ENCODE measurements at regions not wholly inside any gene's neighbourhood (a gene's known extent, or its start where the extent isn't known, plus 50 kb on each side); places are given as distances from the start of the nearest gene placed in this dataset.
"Not testable (repeated sequence)": the region's sequence is repeated elsewhere in the genome, so short reads cannot be mapped to it uniquely, and the experiment has no call there.

- TF ChIP-seq NR2F1 (CRISPR knock-in tag; IDR thresholded peaks at IDR 0.05) (no peak), ZNF430 (CRISPR knock-in tag; IDR thresholded peaks at IDR 0.05) (no peak), ZFP82 (CRISPR knock-in tag; IDR thresholded peaks at IDR 0.05; ENCODE audit: borderline replicate concordance) (no peak), ZNF670 (CRISPR knock-in tag; IDR thresholded peaks at IDR 0.05; ENCODE audit: borderline replicate concordance) (no peak), FOXA1 (IDR thresholded peaks at IDR 0.05) (no peak), FOXA1 (CRISPR knock-in tag; IDR thresholded peaks at IDR 0.05) (no peak), ZNF432 (CRISPR knock-in tag; IDR thresholded peaks at IDR 0.05; ENCODE audit: borderline replicate concordance) (no peak)
- no peak for ATAC-seq
- H3K4me3 ChIP-seq (replicated peaks in 1 of 3; ENCODE audit: insufficient read depth in 1 of 3, low read depth in 2 of 3, low read length in 3 of 3) = no peak overlapping the region
- H3K4me1 ChIP-seq (ENCODE audit: insufficient read depth, low read length) = no peaks in the 10 kb centered on the region
- DNase-seq (ENCODE audit: low spot score) = no peak
- H4K20me1 ChIP-seq (ENCODE audit: insufficient read depth, low read length) = no peaks in the 10 kb centered on the region
- BruUV-seq (replicated peaks) = no TSS peak
- ChIA-PET POLR2A (no interaction called here), CTCF (ENCODE audit: low intra/inter-chr PET ratio, low total read pairs) (no interaction called here)
- H3K4me2 ChIP-seq (ENCODE audit: low read depth, low read length) = no peak overlapping the region
- no peak overlapping the region for H3K9ac ChIP-seq (ENCODE audit: insufficient read depth, low read depth, low read length)
- intact Hi-C loops (cut with micrococcal nuclease; ENCODE audit: unreplicated experiment) (no loop called here), in situ Hi-C loops (cut with HindIII; ENCODE audit: extremely low pct_ligation_motif_present, low pct_unique_long_range_greater_than_20kb) (no loop called here)
- H3K9me3 ChIP-seq (ENCODE audit: low read length) = no peaks in the 10 kb centered on the region
- no peak overlapping the region for H2AFZ ChIP-seq (ENCODE audit: low read length)
- no peaks in the 10 kb centered on the region for H3K36me3 ChIP-seq (replicated peaks in 1 of 2; ENCODE audit: control insufficient read depth in 1 of 2, insufficient read depth in 2 of 2, low read length in 2 of 2)
- peaks cover 1 to 12% of the 10 kb centered on the region in 2 experiments; a peak in 2 of 5 replicates for H3K27me3 ChIP-seq (ENCODE audit: control insufficient read depth in 1 of 2, insufficient read depth in 2 of 2, low read length in 2 of 2)
- FAIRE-seq = no peak
- no peaks in the 10 kb centered on the region for H3K79me2 ChIP-seq (ENCODE audit: insufficient read depth, low read length)
- WGBS (ENCODE audit: low lambda C conversion rate) = 33% methylated on average over 1 of the region's 1 CpG
- H3K27ac ChIP-seq (ENCODE audit: extremely low read length, insufficient read depth, low read length) = no peak overlapping the region
Measured at GRCh38 chr7:142563470-142563869, 185.8 kb upstream of the PRSS1 start.

- Histone ChIP-seq H3K4me3 (replicated peaks in 1 of 3; ENCODE audit: insufficient read depth in 1 of 3, low read depth in 2 of 3, low read length in 3 of 3) (no peak overlapping the region), H3K27me3 (ENCODE audit: control insufficient read depth in 1 of 2, insufficient read depth in 2 of 2, low read length in 2 of 2) (peaks cover 1 to 11% of the 10 kb centered on the region in 2 experiments; a peak in 2 of 5 replicates), H3K9me3 (ENCODE audit: low read length) (no peaks in the 10 kb centered on the region), H4K20me1 (ENCODE audit: insufficient read depth, low read length) (no peaks in the 10 kb centered on the region), H2AFZ (ENCODE audit: low read length) (no peak overlapping the region), H3K27ac (ENCODE audit: extremely low read length, insufficient read depth, low read length) (no peak overlapping the region), H3K4me2 (ENCODE audit: low read depth, low read length) (no peak overlapping the region), H3K79me2 (ENCODE audit: insufficient read depth, low read length) (no peaks in the 10 kb centered on the region), H3K9ac (ENCODE audit: insufficient read depth, low read depth, low read length) (no peak overlapping the region), H3K36me3 (replicated peaks in 1 of 2; ENCODE audit: control insufficient read depth in 1 of 2, insufficient read depth in 2 of 2, low read length in 2 of 2) (no peaks in the 10 kb centered on the region), H3K4me1 (ENCODE audit: insufficient read depth, low read length) (no peaks in the 10 kb centered on the region)
- ChIA-PET POLR2A (no interaction called here), CTCF (ENCODE audit: low intra/inter-chr PET ratio, low total read pairs) (no interaction called here)
- FAIRE-seq (no peak), ATAC-seq (no peak), DNase-seq (ENCODE audit: low spot score) (no peak)
- 0% methylated on average over 1 of the region's 1 CpG for WGBS (ENCODE audit: low lambda C conversion rate)
- in situ Hi-C loops (cut with HindIII; ENCODE audit: extremely low pct_ligation_motif_present, low pct_unique_long_range_greater_than_20kb) (no loop called here), intact Hi-C loops (cut with micrococcal nuclease; ENCODE audit: unreplicated experiment) (no loop called here)
- TF ChIP-seq KDM5B (CRISPR knock-in tag; IDR thresholded peaks at IDR 0.05; ENCODE audit: borderline replicate concordance) (no peak), SRF (IDR thresholded peaks at IDR 0.05; ENCODE audit: low read depth, low read length) (peak; percentile 63)
- BruUV-seq (replicated peaks) = no TSS peak
Measured at GRCh38 chr7:142562688-142563087, 186.6 kb upstream of the PRSS1 start.

GRCh38 chr7:142561396-142561795 lies 187.9 kb upstream of the PRSS1 start:
- H3K36me3 ChIP-seq (replicated peaks in 1 of 2; ENCODE audit: control insufficient read depth in 1 of 2, insufficient read depth in 2 of 2, low read length in 2 of 2); H3K4me2 ChIP-seq (ENCODE audit: low read depth, low read length); H3K79me2 ChIP-seq (ENCODE audit: insufficient read depth, low read length); H3K9ac ChIP-seq (ENCODE audit: insufficient read depth, low read depth, low read length); ATAC-seq; H3K9me3 ChIP-seq (ENCODE audit: low read length); H3K27ac ChIP-seq (ENCODE audit: extremely low read length, insufficient read depth, low read length); FAIRE-seq; H2AFZ ChIP-seq (ENCODE audit: low read length); BruUV-seq (replicated peaks); in situ Hi-C loops (cut with HindIII; ENCODE audit: extremely low pct_ligation_motif_present, low pct_unique_long_range_greater_than_20kb); intact Hi-C loops (cut with micrococcal nuclease; ENCODE audit: unreplicated experiment); DNase-seq (ENCODE audit: low spot score); CTCF ChIA-PET (ENCODE audit: low intra/inter-chr PET ratio, low total read pairs); POLR2A ChIA-PET; H4K20me1 ChIP-seq (ENCODE audit: insufficient read depth, low read length); H3K4me1 ChIP-seq (ENCODE audit: insufficient read depth, low read length); H3K4me3 ChIP-seq (replicated peaks in 1 of 3; ENCODE audit: insufficient read depth in 1 of 3, low read depth in 2 of 3, low read length in 3 of 3): not testable (repeated sequence)
- 26% methylated on average over 3 of the region's 3 CpGs for WGBS (ENCODE audit: low lambda C conversion rate)
- peaks cover 1 to 11% of the 10 kb centered on the region in 2 experiments; a peak in 2 of 5 replicates for H3K27me3 ChIP-seq (ENCODE audit: control insufficient read depth in 1 of 2, insufficient read depth in 2 of 2, low read length in 2 of 2)
